HCT116 (cell line): ENCODE measurements at regions not wholly inside any gene's neighbourhood (a gene's known extent, or its start where the extent isn't known, plus 50 kb on each side); places are given as distances from the start of the nearest gene placed in this dataset.

Source experiments
- ATAC-seq: fragments of 200-7000 bp; cut with Tn5 transposase; 2 replicates; pipeline ENCODE4 v1.9.1; 2020; ENCODE audit warnings: mild to moderate bottlenecking, moderate library complexity
- BruUV-seq: library from RNA; stranded (reverse); fragments of 400-500 nt; replicated peaks from 2 replicates; lab custom pipeline; 2021; lab: Mats Ljungman, UMichigan
- CTCF ChIA-PET: fragments of 300-600 bp; sonication (Branson Sonifier 250); formaldehyde crosslinking; loops from one replicate; lab custom pipeline; 2021; ENCODE audit warnings: antibody characterized with exemption; lab: Charles Lee
- POLR2A ChIA-PET: fragments of 300-600, 350-600 bp; sonication (Branson Sonifier 250); formaldehyde crosslinking; loops from one replicate; lab custom pipeline; 2021; ENCODE audit warnings: antibody characterized with exemption; lab: Charles Lee
- RAD21 ChIA-PET, 2 experiments: fragments of 300-600 bp; sonication (Branson Sonifier 250); formaldehyde crosslinking; loops; one replicate each; lab custom pipeline; 2023; ENCODE audit warnings: low total read pairs in 2 of 2; ENCODE audit not compliant: uncharacterized antibody in 2 of 2, unreplicated experiment in 2 of 2, low non-redundant PET in 1 of 2; lab: Charles Lee
- DNase-seq: peaks from one replicate; pipeline ENCODE4 v3.0.0-alpha.2; 2010; ENCODE audit warnings: low read depth, low spot score
- H2AFZ ChIP-seq: fragments of 200-600 bp; shearing (Covaris generic), sonication (generic); 2 replicates; pipeline ENCODE4 v1.6.1; 2017; ENCODE audit warnings: low read depth, mixed run types, mixed read lengths, antibody characterized with exemption, low read length; ENCODE audit not compliant: poor library complexity, severe bottlenecking
- H3K27ac ChIP-seq: 2 replicates; pipeline ENCODE4 v1.5.1; 2012; ENCODE audit warnings: low read depth, low read length
- H3K27me3 ChIP-seq: fragments of 200-600 bp; sonication (generic); 2 replicates; pipeline ENCODE4 v1.6.1; 2016; ENCODE audit warnings: mixed run types, low read length, mixed read lengths; ENCODE audit not compliant: insufficient read depth
- H3K36me3 ChIP-seq, 2 experiments: fragments of 200-500 bp in 1 of 2; fragments of 200-600 bp in 1 of 2; sonication (Bioruptor generic) in 1 of 2; sonication (generic) in 1 of 2; 2 replicates each; pipeline versions ENCODE4 v1.5.1 to v1.6.1; 2014 to 2016; ENCODE audit warnings: low read length in 2 of 2, inconsistent platforms in 1 of 2, mixed read lengths in 1 of 2, mixed run types in 1 of 2; ENCODE audit not compliant: insufficient read depth in 2 of 2, control insufficient read depth in 1 of 2
- H3K4me1 ChIP-seq, 2 experiments: fragments of 200-600 bp in 1 of 2; sonication (generic) in 1 of 2; 2 replicates each; pipeline versions ENCODE4 v1.5.1 to v1.6.1; 2012 to 2017; ENCODE audit warnings: low read length in 2 of 2, inconsistent platforms in 1 of 2, mild to moderate bottlenecking in 1 of 2, mixed read lengths in 1 of 2, mixed run types in 1 of 2, moderate library complexity in 1 of 2; ENCODE audit not compliant: insufficient read depth in 2 of 2, control insufficient read depth in 1 of 2
- H3K4me2 ChIP-seq: fragments of 200-600 bp; sonication (generic); 2 replicates; pipeline ENCODE4 v1.6.1; 2017; ENCODE audit warnings: mixed run types, low read length, mixed read lengths
- H3K4me3 ChIP-seq, 2 experiments: fragments of 200-600 bp in 1 of 2; sonication (generic) in 1 of 2; replicated peaks in 1 of 2; 2 replicates each; pipeline ENCODE4 v1.5.1; 2011 to 2016; ENCODE audit warnings: low read length in 2 of 2, control low read depth in 1 of 2, low read depth in 1 of 2, mild to moderate bottlenecking in 1 of 2, mixed read lengths in 1 of 2, mixed run types in 1 of 2
- H3K79me2 ChIP-seq: fragments of 200-600 bp; sonication (generic); 2 replicates; pipeline ENCODE4 v1.6.1; 2017; ENCODE audit warnings: mild to moderate bottlenecking, mixed run types, low read length, moderate library complexity, mixed read lengths; ENCODE audit not compliant: insufficient read depth
- H3K9ac ChIP-seq: fragments of 200-600 bp; sonication (generic); 2 replicates; pipeline ENCODE4 v1.6.1; 2016; ENCODE audit warnings: low read length, mixed read lengths
- H3K9me2 ChIP-seq: fragments of 200-600 bp; sonication (generic), shearing (Covaris generic); 2 replicates; pipeline ENCODE4 v1.6.1; 2017; ENCODE audit warnings: mixed run types, mild to moderate bottlenecking, moderate library complexity; ENCODE audit not compliant: insufficient read depth
- H3K9me3 ChIP-seq, 2 experiments: fragments of 200-500 bp in 1 of 2; fragments of 200-600 bp in 1 of 2; sonication (Bioruptor generic) in 1 of 2; sonication (generic) in 1 of 2; 2 replicates each; pipeline ENCODE4 v1.6.1; 2014 to 2017; ENCODE audit warnings: low read length in 2 of 2, mixed read lengths in 2 of 2, inconsistent platforms in 1 of 2, low read depth in 1 of 2, mild to moderate bottlenecking in 1 of 2, mixed run types in 1 of 2, moderate library complexity in 1 of 2; ENCODE audit not compliant: control insufficient read depth in 1 of 2, insufficient read depth in 1 of 2
- H4K20me1 ChIP-seq: fragments of 200-600 bp; sonication (generic), shearing (Covaris generic); 2 replicates; pipeline ENCODE4 v1.6.1; 2017; ENCODE audit warnings: mixed run types, mild to moderate bottlenecking, moderate library complexity; ENCODE audit not compliant: insufficient read depth
- CEBPB ChIP-seq: IDR thresholded peaks from 2 replicates; pipeline ENCODE4 v1.6.1; 2012; ENCODE audit warnings: low read depth
- CTCF ChIP-seq, 3 experiments: fragments of 200-600 bp in 1 of 3; sonication (generic) in 1 of 3; IDR thresholded peaks in 2 of 3; conservative IDR thresholded peaks in 1 of 3; 2 replicates each; pipeline ENCODE4 v1.5.1; 2012 to 2017; ENCODE audit warnings: low read depth in 2 of 3, low read length in 2 of 3, antibody characterized with exemption in 1 of 3, borderline replicate concordance in 1 of 3, control low read depth in 1 of 3, mild to moderate bottlenecking in 1 of 3, mixed read lengths in 1 of 3, mixed run types in 1 of 3, moderate library complexity in 1 of 3; ENCODE audit not compliant: insufficient read depth in 1 of 3
- EZH2phosphoT487 ChIP-seq: fragments of 200-600 bp; IDR thresholded peaks from 2 replicates; pipeline ENCODE4 v1.6.1; 2018; ENCODE audit warnings: antibody characterized with exemption, borderline replicate concordance
- JUND ChIP-seq: IDR thresholded peaks from 2 replicates; pipeline ENCODE4 v1.6.1; 2012
- POLR2A ChIP-seq: IDR thresholded peaks from 2 replicates; pipeline ENCODE4 v1.7.0; 2011; ENCODE audit warnings: borderline replicate concordance; ENCODE audit not compliant: insufficient read depth, insufficient read length; ENCODE audit errors: extremely low read depth
- RAD21 ChIP-seq: IDR thresholded peaks from 2 replicates; pipeline ENCODE4 v1.6.1; 2012; ENCODE audit warnings: low read depth, mild to moderate bottlenecking
- SIN3A ChIP-seq: IDR thresholded peaks from 2 replicates; pipeline ENCODE4 v1.6.1; 2012; ENCODE audit warnings: low read depth
- SP1 ChIP-seq: IDR thresholded peaks from 2 replicates; pipeline ENCODE4 v1.6.1; 2012; ENCODE audit warnings: low read depth
- SRF ChIP-seq: IDR thresholded peaks from 2 replicates; pipeline ENCODE4 v1.6.1; 2012; ENCODE audit warnings: low read depth
- TCF7L2 ChIP-seq: IDR thresholded peaks from 2 replicates; pipeline ENCODE4 v1.7.0; 2011; ENCODE audit warnings: borderline replicate concordance, inconsistent platforms; ENCODE audit not compliant: insufficient read depth, insufficient read length; ENCODE audit errors: extremely low read depth
- ZFX ChIP-seq: fragments of 450-650 bp; IDR thresholded peaks from 2 replicates; pipeline ENCODE4 v1.6.1; 2017
- intact Hi-C: fragments of 100-400 bp; cut with micrococcal nuclease; formaldehyde crosslinking; loops from 2 replicates; pipeline ENCODE4 v1.10.0; 2022
- TF ChIP-seq, protein P1 (sequence below): IDR thresholded peaks from 2 replicates; pipeline ENCODE4 v1.6.1; 2012; ENCODE audit warnings: low read depth
- TF ChIP-seq, protein P2 (sequence below): IDR thresholded peaks from 2 replicates; pipeline ENCODE4 v1.6.1; 2012

DNA sequence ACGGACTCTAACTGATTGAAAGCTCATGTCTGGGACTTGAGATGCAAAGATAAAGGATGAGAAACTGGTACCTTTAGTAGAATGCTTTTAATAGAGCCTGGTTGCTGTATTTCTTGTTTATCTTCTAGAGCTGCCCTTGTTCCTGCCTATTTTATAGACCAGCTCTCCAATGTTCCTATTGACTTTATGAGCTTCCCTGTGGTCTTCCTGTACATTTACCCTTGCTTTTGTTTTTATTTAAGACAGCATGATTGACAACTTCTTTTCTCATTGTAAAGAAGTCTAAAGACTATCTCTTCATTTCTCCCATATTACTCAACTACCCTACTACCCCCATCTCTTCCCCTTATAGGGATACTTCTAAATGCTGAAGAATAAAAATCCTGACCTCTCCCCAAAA lies 174.7 kb downstream of the UGT8 start:
- CTCF ChIA-PET, result no interaction called here

More for the DNA sequence above, 174.7 kb downstream of the UGT8 start:
- ATAC-seq (no peak), DNase-seq (no peak)
- Histone ChIP-seq H3K9me2 (no peaks in the 10 kb centered on the region), H3K27me3 (no peaks in the 10 kb centered on the region), H3K4me3 (no peak overlapping the region), H3K9ac (no peak overlapping the region), H3K4me2 (no peak overlapping the region), H2AFZ (no peak overlapping the region), H4K20me1 (no peaks in the 10 kb centered on the region), H3K36me3 (no peaks in the 10 kb centered on the region), H3K9me3 (no peaks in the 10 kb centered on the region), H3K27ac (no peak overlapping the region), H3K4me1 (no peaks in the 10 kb centered on the region), H3K79me2 (no peaks in the 10 kb centered on the region)
- BruUV-seq, result no TSS peak
- no peak for TF ChIP-seq TCF7L2
- no peak for TF ChIP-seq EZH2phosphoT487
- TF ChIP-seq RAD21, result no peak
- no peak for TF ChIP-seq SRF
- TF ChIP-seq, protein P1, sequence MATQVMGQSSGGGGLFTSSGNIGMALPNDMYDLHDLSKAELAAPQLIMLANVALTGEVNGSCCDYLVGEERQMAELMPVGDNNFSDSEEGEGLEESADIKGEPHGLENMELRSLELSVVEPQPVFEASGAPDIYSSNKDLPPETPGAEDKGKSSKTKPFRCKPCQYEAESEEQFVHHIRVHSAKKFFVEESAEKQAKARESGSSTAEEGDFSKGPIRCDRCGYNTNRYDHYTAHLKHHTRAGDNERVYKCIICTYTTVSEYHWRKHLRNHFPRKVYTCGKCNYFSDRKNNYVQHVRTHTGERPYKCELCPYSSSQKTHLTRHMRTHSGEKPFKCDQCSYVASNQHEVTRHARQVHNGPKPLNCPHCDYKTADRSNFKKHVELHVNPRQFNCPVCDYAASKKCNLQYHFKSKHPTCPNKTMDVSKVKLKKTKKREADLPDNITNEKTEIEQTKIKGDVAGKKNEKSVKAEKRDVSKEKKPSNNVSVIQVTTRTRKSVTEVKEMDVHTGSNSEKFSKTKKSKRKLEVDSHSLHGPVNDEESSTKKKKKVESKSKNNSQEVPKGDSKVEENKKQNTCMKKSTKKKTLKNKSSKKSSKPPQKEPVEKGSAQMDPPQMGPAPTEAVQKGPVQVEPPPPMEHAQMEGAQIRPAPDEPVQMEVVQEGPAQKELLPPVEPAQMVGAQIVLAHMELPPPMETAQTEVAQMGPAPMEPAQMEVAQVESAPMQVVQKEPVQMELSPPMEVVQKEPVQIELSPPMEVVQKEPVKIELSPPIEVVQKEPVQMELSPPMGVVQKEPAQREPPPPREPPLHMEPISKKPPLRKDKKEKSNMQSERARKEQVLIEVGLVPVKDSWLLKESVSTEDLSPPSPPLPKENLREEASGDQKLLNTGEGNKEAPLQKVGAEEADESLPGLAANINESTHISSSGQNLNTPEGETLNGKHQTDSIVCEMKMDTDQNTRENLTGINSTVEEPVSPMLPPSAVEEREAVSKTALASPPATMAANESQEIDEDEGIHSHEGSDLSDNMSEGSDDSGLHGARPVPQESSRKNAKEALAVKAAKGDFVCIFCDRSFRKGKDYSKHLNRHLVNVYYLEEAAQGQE, result no peak
- no peak for TF ChIP-seq POLR2A
- TF ChIP-seq, protein P2, sequence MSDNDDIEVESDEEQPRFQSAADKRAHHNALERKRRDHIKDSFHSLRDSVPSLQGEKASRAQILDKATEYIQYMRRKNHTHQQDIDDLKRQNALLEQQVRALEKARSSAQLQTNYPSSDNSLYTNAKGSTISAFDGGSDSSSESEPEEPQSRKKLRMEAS, result no peak
- no peak for TF ChIP-seq CTCF (IDR thresholded peaks at IDR 0.05 in 2 of 3, conservative IDR thresholded peaks at IDR 0.05 in 1 of 3; ENCODE audit: borderline replicate concordance in 1 of 3, insufficient read depth in 1 of 3, low read depth in 2 of 3, low read length in 2 of 3)
- no peak for TF ChIP-seq SP1
- TF ChIP-seq JUND, result no peak
- no peak for TF ChIP-seq CEBPB
- no peak for TF ChIP-seq ZFX
- no peak for TF ChIP-seq SIN3A
- RAD21 ChIA-PET, result no interaction called here
- intact Hi-C loops, result no loop called here
- POLR2A ChIA-PET, result no interaction called here
